H1 (cell line): ENCODE measurements at regions not wholly inside any gene's neighbourhood (a gene's known extent, or its start where the extent isn't known, plus 50 kb on each side); places are given as distances from the start of the nearest gene placed in this dataset.

Experiments
- CTCF ChIA-PET: fragments of 300-600 bp; sonication (Branson Sonifier 250); formaldehyde crosslinking; loops from one replicate; lab custom pipeline; 2021; ENCODE audit not compliant: partially characterized antibody; lab: Charles Lee
- POLR2A ChIA-PET: fragments of 300-600 bp; sonication (Branson Sonifier 250); formaldehyde crosslinking; loops from one replicate; lab custom pipeline; 2021; ENCODE audit warnings: inconsistent platforms; ENCODE audit not compliant: partially characterized antibody; lab: Charles Lee
- DNase-seq, 2 experiments: peaks; one replicate each; pipeline versions ENCODE4 v3.0.0 to v3.0.0-alpha.2; 2010 to 2022; ENCODE audit warnings: low spot score in 2 of 2, low read depth in 1 of 2, mixed read lengths in 1 of 2
- FAIRE-seq: peaks from 2 replicates; lab custom pipeline; 2011; peaks lifted over from hg19 to GRCh38; lab: Jason Lieb, UNC
- H2AFZ ChIP-seq: 2 replicates; pipeline ENCODE4 v1.8.1; 2012; ENCODE audit warnings: low read length, inconsistent platforms
- H2AK5ac ChIP-seq: 2 replicates; pipeline ENCODE4 v1.6.1; 2013; ENCODE audit warnings: low read depth, low read length
- H2BK120ac ChIP-seq: replicated peaks from 2 replicates; pipeline ENCODE3; 2013; ENCODE audit warnings: low read depth, low read length, inconsistent platforms
- H2BK12ac ChIP-seq: 2 replicates; pipeline ENCODE4 v1.6.1; 2013; ENCODE audit warnings: low read depth, low read length
- H2BK15ac ChIP-seq: 2 replicates; pipeline ENCODE4 v1.6.1; 2013; ENCODE audit warnings: low read length
- H2BK20ac ChIP-seq: 2 replicates; pipeline ENCODE4 v1.6.1; 2013; ENCODE audit warnings: low read length
- H2BK5ac ChIP-seq: 2 replicates; pipeline ENCODE4 v1.6.1; 2013; ENCODE audit warnings: low read depth, low read length
- H3K14ac ChIP-seq: 2 replicates; pipeline ENCODE4 v1.6.1; 2013; ENCODE audit warnings: inconsistent platforms; ENCODE audit not compliant: insufficient read length
- H3K18ac ChIP-seq: 2 replicates; pipeline ENCODE4 v1.6.1; 2013; ENCODE audit warnings: low read length; ENCODE audit errors: extremely low read depth
- H3K23ac ChIP-seq: 2 replicates; pipeline ENCODE4 v1.6.1; 2013; ENCODE audit warnings: inconsistent platforms; ENCODE audit not compliant: insufficient read length
- H3K23me2 ChIP-seq: 2 replicates; pipeline ENCODE4 v1.6.1; 2013; ENCODE audit warnings: low read depth, low read length
- H3K27ac ChIP-seq: 2 replicates; pipeline ENCODE4 v1.6.1; 2011; ENCODE audit warnings: low read depth, low read length, inconsistent platforms
- H3K27me3 ChIP-seq, 4 experiments: replicated peaks in 1 of 4; 1 replicate in 1 of 4; 2 replicates in 3 of 4; pipeline versions ENCODE4 v1.6.1 to v1.8.1; 2011 to 2013; ENCODE audit warnings: low read length in 3 of 4, mild to moderate bottlenecking in 3 of 4, inconsistent platforms in 2 of 4, mixed read lengths in 2 of 4, moderate library complexity in 1 of 4; ENCODE audit not compliant: control insufficient read depth in 3 of 4, insufficient read depth in 3 of 4; ENCODE audit errors: extremely low read depth in 1 of 4
- H3K36me3 ChIP-seq, 4 experiments: 2 replicates each; pipeline versions ENCODE4 v1.6.1 to v1.8.1; 2011 to 2013; ENCODE audit warnings: mild to moderate bottlenecking in 4 of 4, low read length in 3 of 4, moderate library complexity in 2 of 4, control low read depth in 1 of 4, inconsistent platforms in 1 of 4; ENCODE audit not compliant: insufficient read depth in 4 of 4, control insufficient read depth in 2 of 4
- H3K4ac ChIP-seq: replicated peaks from 2 replicates; pipeline ENCODE3; 2013; ENCODE audit warnings: low read length, low read depth, mixed read lengths, inconsistent platforms; ENCODE audit not compliant: insufficient read length
- H3K4me1 ChIP-seq, 4 experiments: replicated peaks in 1 of 4; 1 replicate in 1 of 4; 2 replicates in 3 of 4; pipeline versions ENCODE4 v1.6.1 to v1.8.1; 2011 to 2013; ENCODE audit warnings: low read length in 3 of 4, inconsistent platforms in 2 of 4, mixed read lengths in 1 of 4; ENCODE audit not compliant: insufficient read depth in 4 of 4, control insufficient read depth in 3 of 4
- H3K4me2 ChIP-seq, 2 experiments: 2 replicates each; pipeline versions ENCODE4 v1.6.1 to v1.8.1; 2011 to 2013; ENCODE audit warnings: low read depth in 2 of 2, low read length in 2 of 2, control low read depth in 1 of 2, inconsistent platforms in 1 of 2, mild to moderate bottlenecking in 1 of 2; ENCODE audit not compliant: insufficient read depth in 1 of 2
- H3K4me3 ChIP-seq, 4 experiments: fragments of 200-600, 300-600 bp in 1 of 4; sonication (generic), shearing (Covaris generic), sonication (Bioruptor Twin) in 1 of 4; 2 replicates each; pipeline versions ENCODE4 v1.5.1 to v1.8.1; 2011 to 2016; ENCODE audit warnings: low read length in 4 of 4, low read depth in 3 of 4, control low read depth in 2 of 4, inconsistent platforms in 2 of 4, mild to moderate bottlenecking in 2 of 4, mixed read lengths in 1 of 4, moderate library complexity in 1 of 4; ENCODE audit not compliant: insufficient read depth in 2 of 4; ENCODE audit errors: extremely low read depth in 1 of 4
- H3K56ac ChIP-seq: replicated peaks from 2 replicates; pipeline ENCODE3; 2013; ENCODE audit warnings: low read depth, mild to moderate bottlenecking, mixed read lengths, low read length, inconsistent platforms; ENCODE audit not compliant: insufficient read length
- H3K79me1 ChIP-seq: 2 replicates; pipeline ENCODE4 v1.6.1; 2013; ENCODE audit warnings: low read depth, low read length, control low read depth
- H3K79me2 ChIP-seq, 2 experiments: 2 replicates each; pipeline versions ENCODE4 v1.6.1 to v1.8.1; 2012 to 2013; ENCODE audit warnings: low read length in 2 of 2, mild to moderate bottlenecking in 2 of 2, inconsistent platforms in 1 of 2; ENCODE audit not compliant: insufficient read depth in 2 of 2, control insufficient read depth in 1 of 2
- H3K9ac ChIP-seq, 4 experiments: replicated peaks in 1 of 4; 1 replicate in 1 of 4; 2 replicates in 3 of 4; pipeline versions ENCODE4 v1.6.1 to v1.8.1; 2011 to 2013; ENCODE audit warnings: low read depth in 3 of 4, low read length in 3 of 4, control low read depth in 2 of 4, mild to moderate bottlenecking in 2 of 4, moderate library complexity in 2 of 4, inconsistent platforms in 1 of 4; ENCODE audit errors: extremely low read depth in 1 of 4
- H3K9me3 ChIP-seq, 2 experiments: 2 replicates each; pipeline versions ENCODE4 v1.6.1 to v1.8.1; 2012 to 2013; ENCODE audit warnings: mild to moderate bottlenecking in 2 of 2, moderate library complexity in 2 of 2, control low read depth in 1 of 2, inconsistent platforms in 1 of 2, low read depth in 1 of 2, low read length in 1 of 2, mixed read lengths in 1 of 2; ENCODE audit not compliant: insufficient read depth in 2 of 2
- H4K20me1 ChIP-seq, 2 experiments: replicated peaks in 1 of 2; 2 replicates each; pipeline versions ENCODE3 to v1.8.1; 2011 to 2013; ENCODE audit warnings: inconsistent platforms in 2 of 2, low read length in 2 of 2, mild to moderate bottlenecking in 1 of 2; ENCODE audit not compliant: insufficient read depth in 2 of 2, control insufficient read depth in 1 of 2
- H4K5ac ChIP-seq: 2 replicates; pipeline ENCODE4 v1.6.1; 2013; ENCODE audit warnings: low read length, low read depth, mixed read lengths, inconsistent platforms; ENCODE audit not compliant: insufficient read length
- H4K8ac ChIP-seq: 2 replicates; pipeline ENCODE4 v1.8.0; 2013; ENCODE audit warnings: mild to moderate bottlenecking, moderate library complexity, low read length, inconsistent platforms; ENCODE audit not compliant: insufficient read depth; ENCODE audit errors: extremely low read depth
- H4K91ac ChIP-seq: replicated peaks from 2 replicates; pipeline ENCODE3; 2013; ENCODE audit warnings: low read length, mixed read lengths, inconsistent platforms; ENCODE audit not compliant: insufficient read length
- SIX5 ChIP-seq: IDR thresholded peaks from 2 replicates; pipeline ENCODE4 v1.6.1; 2011; ENCODE audit warnings: mild to moderate bottlenecking, low read depth, low read length
- WGBS, 2 experiments: shearing (Covaris generic) in 1 of 2; methylation state at CpG; one replicate each; pipeline versions ENCODE4 v1.1.6 to v1.1.7; 2013 to 2015; ENCODE audit warnings: low lambda C conversion rate in 2 of 2, mixed read lengths in 2 of 2, inconsistent platforms in 1 of 2, low coverage in 1 of 2, missing lambda C conversion rate in 1 of 2; ENCODE audit not compliant: insufficient replicate concordance in 2 of 2, insufficient coverage in 1 of 2, insufficient read length in 1 of 2; ENCODE audit errors: extremely low coverage in 1 of 2, missing lambda C conversion rate in 1 of 2; 5-methylcytosine and 5-hydroxymethylcytosine counted together

- Histone ChIP-seq H2BK12ac (no peak overlapping the region), H4K91ac (no peak overlapping the region), H3K4me2 (no peak overlapping the region), H4K5ac (no peak overlapping the region), H3K9ac (no peak overlapping the region), H3K79me1 (no peaks in the 10 kb centered on the region), H3K27ac (no peak overlapping the region), H2BK120ac (no peak overlapping the region), H2BK15ac (no peak overlapping the region), H4K8ac (no peak overlapping the region), H2AK5ac (no peak overlapping the region), H4K20me1 (no peaks in the 10 kb centered on the region), H3K18ac (no peak overlapping the region), H3K14ac (no peak overlapping the region), H3K9me3 (peaks cover 2 to 9% of the 10 kb centered on the region in 2 experiments; a peak in 1 of 4 replicates), H3K4me3 (no peak overlapping the region), H3K23ac (no peak overlapping the region), H2AFZ (no peak overlapping the region), H3K36me3 (no peaks in the 10 kb centered on the region; a peak in 2 of 8 replicates), H2BK20ac (no peak overlapping the region), H3K27me3 (no peaks in the 10 kb centered on the region), H2BK5ac (no peak overlapping the region), H3K79me2 (no peaks in the 10 kb centered on the region), H3K4ac (no peak overlapping the region), H3K23me2 (no peaks in the 10 kb centered on the region), H3K56ac (no peak overlapping the region), H3K4me1 (peaks cover 0 to 8% (median 4%) of the 10 kb centered on the region in 4 experiments; a peak in 3 of 7 replicates)
- 80% methylated on average over 3 of the region's 3 CpGs; no CpG with 5 or more reads in 1 of the 2 experiments for WGBS, 2 experiments
- ChIA-PET POLR2A (no interaction called here), CTCF (interaction anchor here (0.5 kb wide), 1 partner anchor 890 kb away, joined by 3 read pairs; no protein-coding TSS in a partner anchor)
- DNase-seq (no peak), FAIRE-seq (no peak)
- no peak for TF ChIP-seq SIX5
Observed at GRCh38 chr7:84916161-84916560, 270.7 kb downstream of the SEMA3D start.
